PFSK-1 (cell line): ENCODE measurements at regions not wholly inside any gene's neighbourhood (a gene's known extent, or its start where the extent isn't known, plus 50 kb on each side); places are given as distances from the start of the nearest gene placed in this dataset.

Experiments used
- FOXP2 ChIP-seq: optimal IDR thresholded peaks from 2 replicates; pipeline ENCODE3; 2011; ENCODE audit warnings: borderline replicate concordance, control low read depth, inconsistent platforms; ENCODE audit not compliant: insufficient read depth; ENCODE audit errors: extremely low read length, extremely low read depth
- POLR2AphosphoS5 ChIP-seq: IDR thresholded peaks from 2 replicates; pipeline ENCODE4 v1.6.1; 2012; ENCODE audit warnings: low read depth, mild to moderate bottlenecking, control low read depth, low read length, moderate library complexity
- REST ChIP-seq, 2 experiments: IDR thresholded peaks; 2 replicates each; pipeline versions ENCODE4 v1.6.1 to v1.8.0; 2011 to 2012; ENCODE audit warnings: low read depth in 2 of 2, low read length in 2 of 2, control low read depth in 1 of 2, inconsistent platforms in 1 of 2, mild to moderate bottlenecking in 1 of 2, moderate library complexity in 1 of 2; ENCODE audit not compliant: insufficient read depth in 1 of 2
- TAF1 ChIP-seq: IDR thresholded peaks from 2 replicates; pipeline ENCODE4 v1.6.1; 2012; ENCODE audit warnings: low read length, control low read depth, borderline replicate concordance; ENCODE audit not compliant: insufficient read depth

DNA sequence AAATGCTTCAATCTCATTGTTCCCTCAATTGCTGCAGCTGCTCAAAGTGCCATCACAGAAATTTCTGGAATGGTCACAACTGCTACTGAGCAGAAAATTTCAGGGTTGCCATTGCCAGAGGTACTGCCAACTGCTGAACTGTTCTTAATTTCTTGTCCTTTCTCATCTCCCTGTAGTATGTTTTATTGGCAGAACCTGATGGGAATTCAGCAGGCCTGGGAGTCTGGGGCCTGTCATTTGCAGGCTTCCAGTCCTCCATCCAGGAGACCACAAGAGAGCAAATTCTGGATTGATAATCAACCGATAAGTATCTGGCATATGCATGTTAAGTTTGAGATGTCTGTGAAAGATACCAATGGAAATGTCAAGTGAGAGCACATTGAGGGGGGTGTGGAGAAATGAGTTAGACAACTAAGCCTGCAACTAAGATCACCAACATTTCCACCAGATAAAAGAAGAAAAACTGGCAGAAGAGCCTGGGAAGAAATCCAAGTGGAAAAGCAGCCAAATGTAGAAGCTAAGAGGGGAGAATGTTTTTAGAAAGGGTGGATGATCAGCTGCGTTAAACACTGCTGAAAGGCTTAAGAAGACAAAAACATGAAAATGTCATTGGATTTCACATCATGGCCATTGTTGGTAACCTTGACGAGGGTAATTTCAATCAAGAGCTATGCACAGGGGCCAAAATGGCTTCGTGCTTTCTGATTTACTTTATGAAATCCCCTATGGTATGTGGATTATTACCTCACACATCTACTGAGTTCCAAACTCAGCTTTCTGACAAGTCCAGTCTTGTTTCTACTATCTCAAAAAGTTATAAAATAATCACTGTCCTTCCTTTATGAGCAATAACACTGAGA, 648.1 kb downstream of the PLPP3 start:
- TF ChIP-seq REST (IDR thresholded peaks at IDR 0.05; ENCODE audit: insufficient read depth in 1 of 2, low read depth in 2 of 2, low read length in 2 of 2), result no peak
- TF ChIP-seq POLR2AphosphoS5, result no peak
- no peak for TF ChIP-seq TAF1
- no peak for TF ChIP-seq FOXP2
